ENCODE measurements at regions not wholly inside any gene's neighbourhood (a gene's known extent, or its start where the extent isn't known, plus 50 kb on each side); places are given as distances from the start of the nearest gene placed in this dataset.

DNA sequence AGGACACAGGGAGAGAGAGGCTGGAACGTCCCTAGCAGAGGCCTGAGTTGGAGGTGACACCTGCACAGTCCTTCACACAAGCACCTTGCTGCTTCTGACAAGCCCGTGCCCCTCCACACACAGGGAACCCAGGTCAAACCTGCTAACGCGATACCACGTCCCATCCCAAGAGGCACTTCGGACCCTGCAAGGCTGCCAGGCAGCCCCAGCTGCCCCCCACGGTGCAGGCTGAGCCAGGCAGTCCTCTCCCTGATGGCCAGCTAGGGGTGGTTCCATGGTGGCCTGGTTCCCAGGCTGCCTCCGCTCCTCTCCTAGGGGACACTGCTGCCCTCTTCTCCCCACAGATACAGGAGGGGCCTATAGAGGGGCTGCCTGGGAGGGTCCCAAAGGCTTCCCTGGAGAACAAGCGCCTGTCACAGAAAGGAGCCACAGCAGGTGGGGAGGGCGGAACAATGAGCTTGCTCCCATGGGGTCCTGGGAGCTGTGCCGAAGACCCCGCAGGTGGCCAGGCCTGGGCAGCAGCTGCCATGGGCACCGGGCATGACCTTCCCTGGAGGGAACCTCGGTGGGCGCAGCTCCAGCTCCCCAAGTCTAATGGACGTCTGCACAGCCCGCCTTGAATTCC is 434.2 kb upstream of the MYT1L start:
- no peak for TF ChIP-seq POLR2A (IDR thresholded peaks at IDR 0.05)
- TF ChIP-seq, protein P1, sequence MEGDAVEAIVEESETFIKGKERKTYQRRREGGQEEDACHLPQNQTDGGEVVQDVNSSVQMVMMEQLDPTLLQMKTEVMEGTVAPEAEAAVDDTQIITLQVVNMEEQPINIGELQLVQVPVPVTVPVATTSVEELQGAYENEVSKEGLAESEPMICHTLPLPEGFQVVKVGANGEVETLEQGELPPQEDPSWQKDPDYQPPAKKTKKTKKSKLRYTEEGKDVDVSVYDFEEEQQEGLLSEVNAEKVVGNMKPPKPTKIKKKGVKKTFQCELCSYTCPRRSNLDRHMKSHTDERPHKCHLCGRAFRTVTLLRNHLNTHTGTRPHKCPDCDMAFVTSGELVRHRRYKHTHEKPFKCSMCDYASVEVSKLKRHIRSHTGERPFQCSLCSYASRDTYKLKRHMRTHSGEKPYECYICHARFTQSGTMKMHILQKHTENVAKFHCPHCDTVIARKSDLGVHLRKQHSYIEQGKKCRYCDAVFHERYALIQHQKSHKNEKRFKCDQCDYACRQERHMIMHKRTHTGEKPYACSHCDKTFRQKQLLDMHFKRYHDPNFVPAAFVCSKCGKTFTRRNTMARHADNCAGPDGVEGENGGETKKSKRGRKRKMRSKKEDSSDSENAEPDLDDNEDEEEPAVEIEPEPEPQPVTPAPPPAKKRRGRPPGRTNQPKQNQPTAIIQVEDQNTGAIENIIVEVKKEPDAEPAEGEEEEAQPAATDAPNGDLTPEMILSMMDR (IDR thresholded peaks at IDR 0.05), result no peak
